Astrocyte (in vitro differentiated cells and primary cell): ENCODE measurements at regions not wholly inside any gene's neighbourhood (a gene's known extent, or its start where the extent isn't known, plus 50 kb on each side); places are given as distances from the start of the nearest gene placed in this dataset.

Experiments
- DNase-seq: peaks from one replicate; pipeline ENCODE4 v3.0.0-alpha.2; 2010; ENCODE audit warnings: low read depth
- FAIRE-seq: peaks from 2 replicates; lab custom pipeline; 2011; peaks lifted over from hg19 to GRCh38; lab: Jason Lieb, UNC
- H2AFZ ChIP-seq: 2 replicates; pipeline ENCODE4 v1.6.0; 2012; ENCODE audit warnings: low read depth, low read length, inconsistent platforms
- H3K27ac ChIP-seq: 2 replicates; pipeline ENCODE4 v1.5.1; 2011; ENCODE audit warnings: low read depth, low read length, inconsistent platforms
- H3K27me3 ChIP-seq: 2 replicates; pipeline ENCODE4 v1.6.0; 2011; ENCODE audit warnings: low read length, inconsistent platforms; ENCODE audit not compliant: insufficient read depth
- H3K36me3 ChIP-seq: 2 replicates; pipeline ENCODE4 v1.5.1; 2011; ENCODE audit warnings: low read length, inconsistent platforms; ENCODE audit not compliant: insufficient read depth
- H3K4me1 ChIP-seq: 2 replicates; pipeline ENCODE4 v1.5.1; 2011; ENCODE audit warnings: low read length, inconsistent platforms; ENCODE audit not compliant: insufficient read depth
- H3K4me2 ChIP-seq: 2 replicates; pipeline ENCODE4 v1.6.0; 2012; ENCODE audit warnings: low read length, inconsistent platforms
- H3K4me3 ChIP-seq: 2 replicates; pipeline ENCODE4 v1.5.1; 2011; ENCODE audit warnings: low read depth, mild to moderate bottlenecking, low read length, inconsistent platforms; ENCODE audit not compliant: insufficient read depth
- H3K79me2 ChIP-seq: 2 replicates; pipeline ENCODE4 v1.6.0; 2012; ENCODE audit warnings: mild to moderate bottlenecking, low read length, inconsistent platforms; ENCODE audit not compliant: insufficient read depth
- H3K9ac ChIP-seq: 2 replicates; pipeline ENCODE4 v1.6.0; 2012; ENCODE audit warnings: mild to moderate bottlenecking, low read length, inconsistent platforms
- H3K9me3 ChIP-seq: 2 replicates; pipeline ENCODE4 v1.5.1; 2012; ENCODE audit warnings: low read depth, mild to moderate bottlenecking, low read length, inconsistent platforms; ENCODE audit not compliant: insufficient read depth
- H4K20me1 ChIP-seq: 2 replicates; pipeline ENCODE4 v1.6.0; 2012; ENCODE audit warnings: low read length, inconsistent platforms; ENCODE audit not compliant: insufficient read depth
- H3K27ac Mint-ChIP-seq: one replicate; pipeline ENCODE4 v1.8.0; 2021; ENCODE audit warnings: mild to moderate bottlenecking, mixed read lengths; ENCODE audit not compliant: unreplicated experiment
- H3K27me3 Mint-ChIP-seq: one replicate; pipeline ENCODE4 v1.8.0; 2021; ENCODE audit warnings: low read depth, mixed read lengths; ENCODE audit not compliant: unreplicated experiment
- H3K36me3 Mint-ChIP-seq: one replicate; pipeline ENCODE4 v1.8.0; 2021; ENCODE audit warnings: low read depth, mixed read lengths; ENCODE audit not compliant: unreplicated experiment
- H3K4me1 Mint-ChIP-seq: one replicate; pipeline ENCODE4 v1.8.0; 2021; ENCODE audit warnings: low read depth, mixed read lengths; ENCODE audit not compliant: unreplicated experiment
- H3K4me3 Mint-ChIP-seq: one replicate; pipeline ENCODE4 v1.8.0; 2021; ENCODE audit warnings: mild to moderate bottlenecking, moderate library complexity, mixed read lengths; ENCODE audit not compliant: unreplicated experiment
- H3K9me3 Mint-ChIP-seq: one replicate; pipeline ENCODE4 v1.8.0; 2021; ENCODE audit warnings: mild to moderate bottlenecking, mixed read lengths; ENCODE audit not compliant: unreplicated experiment
- CTCF ChIP-seq: IDR thresholded peaks from 2 replicates; pipeline ENCODE4 v1.5.1; 2011; ENCODE audit warnings: low read depth, mild to moderate bottlenecking, inconsistent platforms, low read length, moderate library complexity; ENCODE audit not compliant: insufficient read depth
- EZH2 ChIP-seq: IDR thresholded peaks from 2 replicates; pipeline ENCODE4 v1.6.1; 2012; ENCODE audit warnings: mild to moderate bottlenecking, low read length, inconsistent platforms; ENCODE audit not compliant: insufficient read depth

DNA sequence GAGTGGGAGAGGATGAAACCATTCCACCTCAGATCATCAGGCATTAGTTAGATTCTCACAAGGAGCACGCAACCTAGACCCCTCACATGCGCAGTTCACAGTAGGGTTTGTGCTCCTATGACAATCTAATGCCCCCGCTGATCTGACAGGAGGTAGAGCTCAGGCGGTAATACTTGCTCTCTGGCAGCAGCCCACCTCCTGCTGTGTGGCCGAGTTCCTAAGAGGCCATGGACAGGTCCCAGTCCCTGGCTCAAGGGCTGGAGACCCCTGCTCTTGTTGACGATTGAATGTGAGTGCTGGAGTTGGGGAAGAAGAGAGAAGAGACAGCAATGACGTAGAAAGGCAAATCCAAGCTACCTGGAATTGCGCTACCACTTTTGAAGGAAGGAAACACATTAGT lies 267.2 kb downstream of the TFEC start:
- no peak overlapping the region for H3K9ac ChIP-seq
- DNase-seq (no peak), FAIRE-seq (no peak)
- H3K27ac Mint-ChIP-seq, result no peak overlapping the region
- no peaks in the 10 kb centered on the region for H3K36me3 Mint-ChIP-seq
- H3K9me3 Mint-ChIP-seq, result no peaks in the 10 kb centered on the region
- no peaks in the 10 kb centered on the region for H3K4me1 Mint-ChIP-seq
- no peaks in the 10 kb centered on the region for H3K36me3 ChIP-seq
- H3K4me3 Mint-ChIP-seq, result no peak overlapping the region
- no peaks in the 10 kb centered on the region for H3K27me3 ChIP-seq
- H4K20me1 ChIP-seq, result no peaks in the 10 kb centered on the region
- no peak overlapping the region for H2AFZ ChIP-seq
- H3K4me1 ChIP-seq, result no peaks in the 10 kb centered on the region
- TF ChIP-seq EZH2 (no peak), CTCF (no peak)
- H3K27me3 Mint-ChIP-seq, result no peaks in the 10 kb centered on the region
- no peak overlapping the region for H3K4me2 ChIP-seq
- no peaks in the 10 kb centered on the region for H3K79me2 ChIP-seq
- no peak overlapping the region for H3K27ac ChIP-seq
- H3K4me3 ChIP-seq, result no peak overlapping the region
- H3K9me3 ChIP-seq, result no peaks in the 10 kb centered on the region

GRCh38 chr7:115758025-115758424 lies 272.5 kb downstream of the TFEC start:
- Mint-ChIP-seq H3K4me3 (no peak overlapping the region), H3K9me3 (no peaks in the 10 kb centered on the region), H3K36me3 (no peaks in the 10 kb centered on the region), H3K27me3 (no peaks in the 10 kb centered on the region), H3K27ac (no peak overlapping the region), H3K4me1 (no peaks in the 10 kb centered on the region)
- no peak overlapping the region for H3K27ac ChIP-seq
- no peaks in the 10 kb centered on the region for H3K9me3 ChIP-seq
- no peak overlapping the region for H2AFZ ChIP-seq
- no peak for FAIRE-seq
- H3K4me3 ChIP-seq, result no peak overlapping the region
- no peaks in the 10 kb centered on the region for H3K79me2 ChIP-seq
- H3K4me1 ChIP-seq, result no peaks in the 10 kb centered on the region
- no peak overlapping the region for H3K4me2 ChIP-seq
- DNase-seq, result no peak
- TF ChIP-seq CTCF (no peak), EZH2 (no peak)
- no peaks in the 10 kb centered on the region for H4K20me1 ChIP-seq
- no peaks in the 10 kb centered on the region for H3K27me3 ChIP-seq
- no peaks in the 10 kb centered on the region for H3K36me3 ChIP-seq
- no peak overlapping the region for H3K9ac ChIP-seq

DNA sequence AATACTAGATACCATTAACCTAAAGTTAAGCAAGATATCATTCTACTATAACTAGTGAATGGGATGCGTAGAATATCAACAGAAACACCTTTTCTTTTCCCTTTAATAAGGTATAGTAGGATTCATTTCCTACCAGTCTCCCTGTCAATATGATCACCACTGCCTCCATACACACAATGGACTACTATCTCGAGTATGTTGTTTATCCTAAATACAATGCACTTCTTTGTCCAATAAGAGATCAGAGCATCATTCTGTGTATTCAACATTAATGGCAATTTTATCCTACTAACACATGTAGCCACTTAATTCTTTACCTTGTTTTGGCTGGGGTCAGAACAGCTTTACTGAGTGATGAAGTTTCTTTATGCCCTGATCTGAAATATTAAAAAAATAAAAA lies 276.3 kb downstream of the TFEC start:
- H3K9ac ChIP-seq, result no peak overlapping the region
- no peak overlapping the region for H3K4me2 ChIP-seq
- FAIRE-seq, result no peak
- Mint-ChIP-seq H3K27me3 (no peaks in the 10 kb centered on the region), H3K36me3 (no peaks in the 10 kb centered on the region), H3K9me3 (no peaks in the 10 kb centered on the region), H3K4me3 (no peak overlapping the region), H3K4me1 (no peaks in the 10 kb centered on the region), H3K27ac (no peak overlapping the region)
- no peaks in the 10 kb centered on the region for H4K20me1 ChIP-seq
- H3K27ac ChIP-seq, result no peak overlapping the region
- no peak overlapping the region for H3K4me3 ChIP-seq
- no peak overlapping the region for H2AFZ ChIP-seq
- no peaks in the 10 kb centered on the region for H3K9me3 ChIP-seq
- H3K27me3 ChIP-seq, result no peaks in the 10 kb centered on the region
- H3K79me2 ChIP-seq, result no peaks in the 10 kb centered on the region
- H3K36me3 ChIP-seq, result no peaks in the 10 kb centered on the region
- no peaks in the 10 kb centered on the region for H3K4me1 ChIP-seq
- no peak for TF ChIP-seq CTCF
- no peak for TF ChIP-seq EZH2
- no peak for DNase-seq
